GM21367 (cell line): ENCODE measurements at regions not wholly inside any gene's neighbourhood (a gene's known extent, or its start where the extent isn't known, plus 50 kb on each side); places are given as distances from the start of the nearest gene placed in this dataset.

Source experiments
- ATAC-seq: cut with Tn5 transposase; IDR thresholded peaks from one replicate; pipeline ENCODE4 v1.9.1; 2021; ENCODE audit not compliant: unreplicated experiment

GRCh38 chr7:24341691-24342413 lies 57.9 kb downstream of the NPY start:
- ATAC-seq = no peak

DNA sequence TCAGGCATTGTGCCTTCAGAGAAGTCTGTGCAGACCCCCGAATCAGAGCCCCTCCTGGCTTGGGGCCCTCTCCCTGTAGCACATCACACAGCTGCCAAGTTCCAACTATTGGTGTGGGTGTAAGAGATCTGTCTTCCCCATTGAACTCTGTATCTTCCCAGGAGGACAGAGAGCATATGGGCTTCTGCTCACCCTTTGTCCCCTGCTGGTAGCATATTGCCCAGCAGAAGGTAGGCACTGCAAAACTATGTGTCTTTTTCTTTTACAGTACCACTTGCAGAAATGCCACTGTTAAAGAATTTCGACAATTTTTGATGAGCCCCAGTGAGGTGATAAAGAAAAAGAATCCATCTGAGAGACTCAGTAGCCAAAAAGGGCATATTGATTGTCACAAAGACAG lies 59.6 kb downstream of the NPY start:
- no peak for ATAC-seq

- ATAC-seq = no peak
These were observed 62.1 kb downstream of the NPY start for GRCh38 chr7:24346129-24346528.

- ATAC-seq = no peak
These were observed 62.7 kb downstream of the NPY start for GRCh38 chr7:24346716-24347115.

DNA sequence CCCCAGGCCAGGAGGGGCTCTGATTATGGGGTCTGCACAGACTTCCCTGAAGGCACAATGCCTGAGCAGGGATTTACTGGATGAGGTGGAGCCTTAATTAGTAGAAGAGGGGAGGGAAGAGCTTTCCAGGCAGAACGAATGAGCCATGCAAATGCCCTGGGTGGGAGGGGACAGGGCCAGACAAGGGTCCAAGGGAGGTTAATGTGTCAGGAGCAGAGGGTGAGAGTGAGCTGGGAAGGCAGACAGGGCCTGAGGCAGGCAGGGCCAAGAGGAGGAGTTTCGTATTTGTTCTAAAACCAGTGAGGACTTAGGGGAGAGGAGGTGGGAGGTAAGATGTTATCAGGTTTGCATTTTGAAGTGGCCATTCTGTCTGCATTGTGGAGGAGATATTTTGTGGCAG lies 65.3 kb downstream of the NPY start:
- ATAC-seq = no peak

DNA sequence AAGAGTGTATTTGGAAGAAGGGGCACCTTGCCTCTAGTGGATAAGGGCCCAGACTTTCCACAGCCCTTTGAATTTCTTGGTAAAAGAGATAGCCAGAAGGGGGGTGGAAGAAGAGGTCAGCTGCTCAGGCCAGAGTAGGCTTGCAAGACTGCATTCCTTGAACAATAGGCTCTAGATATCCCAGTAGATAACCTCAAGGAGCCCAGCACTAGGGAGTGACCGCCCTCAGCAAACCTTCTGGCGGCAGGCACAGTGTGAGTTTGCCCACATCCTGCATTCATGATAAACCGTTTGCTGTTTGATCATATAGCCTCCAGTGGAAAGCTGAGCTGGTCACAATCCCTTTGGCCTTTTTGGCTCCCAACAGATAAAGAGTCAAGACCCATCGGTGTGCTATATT lies 70.5 kb downstream of the NPY start:
- ATAC-seq = no peak

GRCh38 chr7:24356718-24357386 lies 72.9 kb downstream of the NPY start:
- ATAC-seq = no peak

GRCh38 chr7:24361001-24361400 lies 77.0 kb downstream of the NPY start:
- no peak for ATAC-seq

DNA sequence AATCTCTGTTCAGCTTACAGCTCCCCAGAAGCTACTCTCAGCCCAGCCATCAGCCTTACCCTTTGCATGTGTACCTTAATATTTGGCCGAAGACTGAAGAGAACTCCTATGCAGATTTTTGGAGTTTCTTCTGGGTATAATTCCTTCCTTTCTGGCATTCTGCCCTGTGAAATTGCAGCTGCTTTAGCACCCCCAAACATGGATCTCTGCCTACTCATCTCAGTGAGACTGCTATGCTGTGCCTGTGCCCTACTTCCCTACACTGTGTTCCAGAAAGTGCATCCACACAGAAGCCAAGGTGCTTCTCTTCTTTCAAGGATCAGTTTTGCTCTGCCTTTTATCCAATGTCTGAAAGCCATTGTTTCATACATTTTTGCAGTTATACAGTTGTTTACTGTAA lies 81.6 kb downstream of the NPY start:
- no peak for ATAC-seq

DNA sequence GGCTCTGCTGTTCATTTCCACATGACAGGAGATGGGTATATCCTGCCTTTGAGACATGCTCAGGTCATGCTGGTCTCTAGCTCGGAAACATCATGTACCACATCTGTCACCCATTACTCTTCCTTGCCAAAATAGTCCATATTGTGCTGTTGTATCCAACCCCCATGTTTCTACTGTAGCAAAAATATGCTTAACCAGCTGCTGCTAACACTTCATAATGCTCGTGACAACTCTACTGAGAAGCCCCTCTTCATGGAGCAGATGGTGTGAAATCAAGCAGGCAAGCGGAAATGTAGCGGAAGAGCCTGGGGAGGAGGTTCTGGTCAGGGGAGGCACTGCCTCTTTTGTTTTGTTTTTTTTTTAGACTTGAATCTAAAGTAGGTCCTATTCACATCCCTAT lies 82.9 kb downstream of the NPY start:
- ATAC-seq = no peak

- ATAC-seq = no peak
These were observed 84.2 kb downstream of the NPY start for GRCh38 chr7:24368161-24368560.

- ATAC-seq = no peak
These were observed 86.6 kb downstream of the NPY start for GRCh38 chr7:24370541-24370940.

DNA sequence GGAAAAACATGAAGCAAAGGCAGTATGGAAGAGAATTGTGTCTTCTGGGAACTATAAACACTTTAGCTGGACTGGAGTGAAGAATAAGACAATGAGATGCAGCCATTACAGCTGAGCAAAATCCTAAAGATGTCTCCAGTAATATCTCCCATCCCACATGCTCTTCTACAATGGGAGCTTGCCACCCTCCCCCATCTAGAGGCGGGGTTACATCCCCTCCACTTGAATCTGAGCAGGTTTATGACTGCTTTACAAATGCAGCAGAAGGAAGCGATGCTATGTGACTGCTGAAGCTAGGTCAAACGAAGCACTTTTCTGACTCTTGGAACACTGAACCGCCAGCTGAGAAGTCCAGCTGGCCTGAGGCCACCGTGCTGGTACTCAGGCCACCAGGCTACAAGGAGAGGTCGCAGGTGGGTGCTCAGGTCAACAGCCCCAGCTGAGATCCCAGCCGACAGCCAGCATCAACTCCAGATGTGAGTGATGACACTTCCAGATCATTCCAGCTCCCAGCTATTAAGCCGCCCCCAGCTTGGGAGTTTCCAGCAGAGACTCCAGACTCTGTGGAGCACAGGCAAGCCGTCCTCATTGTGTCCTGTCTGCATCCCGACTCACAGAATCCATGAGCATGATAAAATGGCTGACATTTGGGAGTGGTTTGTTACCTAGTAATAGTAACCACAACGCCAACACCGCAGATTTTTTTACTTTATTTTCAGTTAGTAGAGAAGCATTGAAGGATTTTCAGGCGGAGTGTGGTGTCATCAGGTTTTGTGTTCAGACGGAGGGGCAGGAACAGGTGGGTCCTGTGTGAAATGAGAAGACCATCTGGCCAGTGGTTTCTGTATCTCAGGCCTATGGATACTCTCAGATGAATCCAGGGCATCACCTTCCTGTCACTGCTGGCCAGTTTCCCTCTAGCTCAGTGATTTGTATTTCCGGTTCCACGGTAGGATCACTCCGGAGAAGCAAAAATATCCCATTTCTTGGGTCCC lies 89.3 kb downstream of the NPY start:
- ATAC-seq = no peak

- ATAC-seq = no peak
These were observed 95.1 kb downstream of the NPY start for GRCh38 chr7:24378871-24379616.

DNA sequence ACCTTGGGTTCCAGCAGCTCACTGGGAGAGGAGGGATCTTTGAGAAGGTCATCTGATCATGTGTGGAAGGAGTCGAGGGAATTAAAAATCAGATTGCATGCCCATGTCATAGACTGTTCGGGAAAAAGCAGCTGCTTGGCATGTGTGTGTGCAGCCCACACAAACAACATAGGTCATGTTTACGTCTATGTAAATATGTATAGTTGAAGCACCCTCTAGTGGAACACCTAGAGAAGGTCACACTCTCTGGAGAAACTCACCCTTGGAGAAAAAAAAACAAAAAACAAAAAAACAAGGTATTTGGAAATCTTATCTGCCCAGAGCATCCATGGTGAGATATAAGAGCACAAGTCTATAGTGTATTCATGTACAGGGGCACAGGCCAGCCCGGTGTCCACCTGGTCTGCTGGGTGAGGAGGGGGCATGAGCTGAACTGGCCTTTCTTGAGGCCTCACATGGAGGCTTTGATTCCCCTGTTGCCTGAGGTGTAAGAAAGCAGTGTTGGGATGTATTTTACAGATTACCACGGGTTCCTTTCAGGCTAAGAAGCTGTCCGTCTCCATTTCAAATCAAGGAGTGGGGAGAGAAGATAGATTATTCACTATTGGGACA lies 98.0 kb downstream of the NPY start:
- peak; percentile 73 for ATAC-seq

DNA sequence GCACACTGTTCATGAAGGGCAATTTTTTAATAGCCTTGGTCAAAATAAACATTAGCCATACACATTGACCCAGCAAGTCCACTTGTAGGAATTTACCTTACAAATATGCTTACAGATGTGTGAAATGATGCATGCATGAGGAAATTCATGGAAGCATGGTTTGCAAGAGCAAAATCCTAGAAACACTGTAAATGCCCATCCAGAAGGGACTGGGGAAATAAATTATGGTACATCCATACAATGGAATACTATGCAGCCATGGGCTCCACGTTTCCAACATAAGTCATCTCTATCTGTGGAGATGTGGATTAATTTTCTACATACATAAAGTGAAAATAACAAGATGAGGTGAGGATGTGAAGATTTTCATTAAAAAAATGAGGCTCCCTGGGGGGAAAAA lies 99.1 kb downstream of the NPY start:
- ATAC-seq = no peak

GRCh38 chr7:24384362-24385030 lies 100.5 kb downstream of the NPY start:
- peak; percentile 47 for ATAC-seq

GRCh38 chr7:24388212-24388611 lies 104.2 kb downstream of the NPY start:
- ATAC-seq = no peak

DNA sequence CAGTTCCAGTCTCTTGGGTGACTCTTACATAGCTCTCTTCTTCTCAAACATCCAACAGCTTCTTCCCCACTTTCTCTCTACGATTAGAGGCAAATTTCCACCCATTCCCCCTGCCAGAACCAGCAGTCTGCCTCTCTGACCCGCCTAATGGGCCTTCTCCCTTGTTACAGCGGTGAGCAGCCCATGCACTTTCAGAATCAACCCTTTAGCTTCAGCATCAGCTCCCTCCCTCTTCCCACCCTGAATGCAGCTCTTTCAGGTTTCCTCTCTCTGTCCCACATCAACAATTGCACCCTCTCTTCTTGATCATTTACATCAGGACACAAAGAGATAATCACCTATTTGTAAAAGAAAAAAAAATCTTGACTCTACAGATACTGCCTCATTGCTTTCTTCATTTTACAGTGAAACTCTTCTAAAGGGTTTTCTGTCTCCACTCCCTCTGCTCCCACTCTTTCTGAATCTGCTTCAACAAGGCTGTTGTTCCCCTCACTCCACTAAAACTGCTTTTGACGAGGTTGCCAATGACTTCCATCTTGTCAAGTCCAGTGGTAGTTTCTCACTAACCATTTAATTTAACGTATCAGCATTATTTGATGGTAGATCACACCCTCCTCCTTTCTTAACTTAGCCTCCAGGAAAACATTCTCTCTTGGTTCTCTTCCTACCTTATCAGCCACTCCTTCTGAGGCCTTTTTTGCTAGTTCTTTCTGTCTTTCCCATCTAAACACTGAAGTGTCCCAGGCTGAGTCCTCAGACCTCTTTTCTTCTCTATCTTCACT lies 106.6 kb downstream of the NPY start:
- ATAC-seq = no peak
